Epithelial cell of proximal tubule (primary cell): ENCODE measurements at regions not wholly inside any gene's neighbourhood (a gene's known extent, or its start where the extent isn't known, plus 50 kb on each side); places are given as distances from the start of the nearest gene placed in this dataset.
A peak's percentile ranks its signal among the peaks of the same experiment; 100 is the strongest.

Source experiments
- DNase-seq: peaks from one replicate; pipeline ENCODE4 v3.0.0-alpha.2; 2011; ENCODE audit warnings: low read depth
- H3K4me3 ChIP-seq: 2 replicates; pipeline ENCODE4 v1.5.1; 2011; ENCODE audit warnings: low read depth, mild to moderate bottlenecking, low read length
- TF ChIP-seq, protein P1 (sequence below): conservative IDR thresholded peaks from 2 replicates; pipeline ENCODE4 v1.5.1; 2012; ENCODE audit warnings: low read depth, mild to moderate bottlenecking, low read length

DNA sequence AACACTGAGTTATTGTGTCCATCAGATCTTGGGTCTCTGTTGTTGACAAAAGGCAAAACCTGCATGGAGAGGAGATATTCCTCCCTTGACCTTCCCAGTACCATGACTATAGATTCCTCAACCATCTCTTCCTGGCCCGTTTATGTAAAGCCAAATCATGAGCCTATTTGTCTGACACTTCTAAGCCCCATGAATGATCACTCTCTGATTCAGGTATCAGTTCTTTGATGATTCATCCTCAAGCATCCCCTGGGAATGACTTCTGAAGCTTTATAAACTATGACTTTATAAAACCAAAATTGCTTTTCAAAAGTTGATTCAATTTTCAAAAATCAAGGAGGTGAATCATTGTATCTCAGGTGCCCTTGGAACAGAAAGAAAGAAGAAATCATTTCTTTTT is 78.7 kb upstream of the LOC128125822 start:
- H3K4me3 ChIP-seq, result no peak overlapping the region
- DNase-seq, result no peak
- TF ChIP-seq, protein P1, sequence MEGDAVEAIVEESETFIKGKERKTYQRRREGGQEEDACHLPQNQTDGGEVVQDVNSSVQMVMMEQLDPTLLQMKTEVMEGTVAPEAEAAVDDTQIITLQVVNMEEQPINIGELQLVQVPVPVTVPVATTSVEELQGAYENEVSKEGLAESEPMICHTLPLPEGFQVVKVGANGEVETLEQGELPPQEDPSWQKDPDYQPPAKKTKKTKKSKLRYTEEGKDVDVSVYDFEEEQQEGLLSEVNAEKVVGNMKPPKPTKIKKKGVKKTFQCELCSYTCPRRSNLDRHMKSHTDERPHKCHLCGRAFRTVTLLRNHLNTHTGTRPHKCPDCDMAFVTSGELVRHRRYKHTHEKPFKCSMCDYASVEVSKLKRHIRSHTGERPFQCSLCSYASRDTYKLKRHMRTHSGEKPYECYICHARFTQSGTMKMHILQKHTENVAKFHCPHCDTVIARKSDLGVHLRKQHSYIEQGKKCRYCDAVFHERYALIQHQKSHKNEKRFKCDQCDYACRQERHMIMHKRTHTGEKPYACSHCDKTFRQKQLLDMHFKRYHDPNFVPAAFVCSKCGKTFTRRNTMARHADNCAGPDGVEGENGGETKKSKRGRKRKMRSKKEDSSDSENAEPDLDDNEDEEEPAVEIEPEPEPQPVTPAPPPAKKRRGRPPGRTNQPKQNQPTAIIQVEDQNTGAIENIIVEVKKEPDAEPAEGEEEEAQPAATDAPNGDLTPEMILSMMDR, result no peak

DNA sequence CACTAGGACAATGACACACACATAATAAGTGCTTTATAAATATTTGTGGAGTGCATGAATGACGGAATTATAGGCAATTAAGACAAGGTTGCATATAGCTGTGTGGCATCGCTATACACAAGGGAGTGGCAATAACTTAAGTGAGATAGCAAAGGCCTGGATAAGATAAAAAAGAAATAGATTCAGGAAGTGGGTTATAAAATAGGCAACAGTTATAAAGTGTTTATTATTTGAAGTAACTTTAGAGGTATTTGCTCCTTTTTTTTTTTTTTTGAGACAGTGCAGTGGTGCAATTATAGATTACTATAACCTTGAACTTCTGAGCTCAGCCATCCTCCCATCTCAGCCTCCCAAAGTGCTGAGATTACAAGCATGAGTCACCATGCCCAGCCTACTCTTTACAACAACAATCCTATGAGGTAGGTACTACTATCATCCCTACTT is 75.9 kb upstream of the LOC128125822 start:
- H3K4me3 ChIP-seq, result no peak overlapping the region
- TF ChIP-seq, protein P1, result no peak
- DNase-seq, result no peak

GRCh38 chr6:63502156-63502555 is 70.1 kb upstream of the LOC128125822 start:
- H3K4me3 ChIP-seq, result no peak overlapping the region
- DNase-seq, result no peak
- TF ChIP-seq, protein P1, result no peak

DNA sequence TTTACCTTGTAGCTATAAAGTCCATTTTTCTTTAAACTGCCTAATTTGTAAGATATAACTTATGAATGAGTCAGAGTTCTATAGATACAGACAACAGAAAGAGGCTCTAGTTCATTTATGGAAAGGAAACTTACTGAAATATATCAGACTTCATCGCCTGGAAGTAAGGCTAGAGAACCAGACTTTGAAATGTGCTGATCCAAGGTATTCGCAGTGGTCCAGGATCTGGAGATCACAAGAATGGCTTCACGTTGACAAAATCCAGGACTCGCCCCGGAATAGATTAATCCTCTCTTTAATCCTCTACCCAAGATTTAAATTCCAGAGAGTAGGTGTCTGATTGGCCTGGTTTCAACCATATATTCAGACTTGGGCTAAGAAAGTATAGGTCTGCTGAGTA is 69.1 kb upstream of the LOC128125822 start:
- no peak overlapping the region for H3K4me3 ChIP-seq
- no peak for DNase-seq
- TF ChIP-seq, protein P1, result no peak

DNA sequence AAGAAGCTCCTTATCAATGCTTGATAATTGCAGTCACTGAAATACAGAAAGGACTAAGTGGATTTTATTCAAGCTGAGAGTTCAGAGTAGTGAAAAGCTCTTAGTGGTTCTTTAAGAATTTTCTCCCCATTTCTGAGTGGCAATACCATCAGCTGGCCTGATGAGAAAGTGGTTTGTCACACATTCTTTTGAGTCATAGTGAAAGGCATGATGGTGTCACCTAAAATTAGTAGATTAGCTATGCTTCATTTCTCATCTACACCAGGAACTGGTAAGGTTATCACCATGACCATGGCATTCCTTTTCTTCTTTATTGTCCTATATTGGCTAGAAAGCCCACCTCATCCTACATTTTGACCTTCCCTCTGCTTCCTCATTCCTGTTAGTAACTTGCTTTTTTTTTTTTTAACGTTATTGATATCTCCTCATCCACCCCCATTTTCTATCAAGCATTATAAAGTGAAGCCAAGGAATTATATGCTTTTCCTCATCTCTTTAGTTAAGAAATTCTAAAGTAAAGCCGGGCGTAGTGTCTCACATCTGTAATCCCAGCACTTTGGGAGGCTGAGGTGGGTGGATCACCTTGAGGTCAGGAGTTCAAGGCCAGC is 67.4 kb upstream of the LOC128125822 start:
- H3K4me3 ChIP-seq, result no peak overlapping the region
- TF ChIP-seq, protein P1, result no peak
- no peak for DNase-seq

- TF ChIP-seq, protein P1, result peak; percentile 6
- H3K4me3 ChIP-seq, result no peak overlapping the region
- no peak for DNase-seq
Measured at GRCh38 chr6:63507096-63507495, 65.2 kb upstream of the LOC128125822 start.

- H3K4me3 ChIP-seq, result no peak overlapping the region
- TF ChIP-seq, protein P1, result no peak
- DNase-seq, result peak; percentile 86
Measured at GRCh38 chr6:63509652-63510352, 62.5 kb upstream of the LOC128125822 start.
